ENCODE measurements at regions not wholly inside any gene's neighbourhood (a gene's known extent, or its start where the extent isn't known, plus 50 kb on each side); places are given as distances from the start of the nearest gene placed in this dataset.

DNA sequence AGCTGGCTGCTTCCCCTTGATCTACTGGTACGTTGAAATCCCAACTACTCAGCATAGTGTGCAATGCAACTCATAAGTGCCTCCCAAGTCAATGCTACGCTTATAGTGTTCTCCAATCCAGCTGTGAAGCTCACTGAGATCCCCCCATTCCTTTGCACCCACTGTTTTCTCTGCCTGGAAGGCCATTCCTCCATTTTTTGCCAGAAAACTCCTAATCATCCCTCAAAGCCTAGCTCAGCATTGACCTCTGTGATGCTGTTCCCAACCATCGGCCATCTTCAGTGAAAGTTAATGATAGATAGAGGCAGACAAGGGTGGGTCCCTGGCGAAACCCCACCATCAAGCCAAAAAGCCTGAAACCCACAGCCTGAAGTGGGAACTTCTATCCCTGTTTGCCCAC, 211.0 kb downstream of the ENC1 start:
- Histone ChIP-seq H3K36me3 (ENCODE audit: control insufficient read depth, insufficient read depth, low read length) (no peaks in the 10 kb centered on the region), H3K4me3 (ENCODE audit: insufficient read depth, low read depth, low read length) (no peak overlapping the region), H3K27me3 (ENCODE audit: control insufficient read depth, insufficient read depth, low read length, poor library complexity, severe bottlenecking) (no peaks in the 10 kb centered on the region), H3K4me1 (ENCODE audit: control insufficient read depth, insufficient read depth, low read length) (peaks cover 22% of the 10 kb centered on the region), H3K9me3 (ENCODE audit: control insufficient read depth, low read length) (no peaks in the 10 kb centered on the region), H3K27ac (ENCODE audit: insufficient read depth, low read depth, low read length, poor library complexity, severe bottlenecking) (no peak overlapping the region)
- 69 to 74% methylated on average over 4 of the region's 4 CpGs for WGBS, 2 experiments

DNA sequence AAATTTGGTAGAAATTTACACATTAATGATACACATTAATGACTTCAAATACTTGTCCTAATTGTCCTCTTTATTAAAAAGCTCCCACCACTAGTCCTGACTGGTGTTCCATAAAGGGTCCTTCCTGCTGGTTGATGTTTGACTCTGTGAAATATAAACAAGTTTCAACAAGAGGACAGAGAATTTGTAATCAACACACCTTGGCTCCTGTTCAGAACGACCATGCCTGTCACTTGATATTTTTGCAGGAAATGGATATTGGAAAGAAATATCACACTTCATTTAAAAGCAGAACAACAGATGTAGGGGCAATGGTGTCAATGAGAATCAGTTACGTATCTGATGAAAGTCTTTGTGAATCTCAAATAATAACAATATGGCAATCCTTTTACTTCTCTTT, 211.7 kb downstream of the ENC1 start:
- H3K27ac ChIP-seq (ENCODE audit: insufficient read depth, low read depth, low read length, poor library complexity, severe bottlenecking): no peak overlapping the region
- no peaks in the 10 kb centered on the region for H3K9me3 ChIP-seq (ENCODE audit: control insufficient read depth, low read length)
- no peaks in the 10 kb centered on the region for H3K36me3 ChIP-seq (ENCODE audit: control insufficient read depth, insufficient read depth, low read length)
- no peak overlapping the region for H3K4me3 ChIP-seq (ENCODE audit: insufficient read depth, low read depth, low read length)
- H3K27me3 ChIP-seq (ENCODE audit: control insufficient read depth, insufficient read depth, low read length, poor library complexity, severe bottlenecking): no peaks in the 10 kb centered on the region
- H3K4me1 ChIP-seq (ENCODE audit: control insufficient read depth, insufficient read depth, low read length): peaks cover 17% of the 10 kb centered on the region
- 0 to 50% methylated on average over 1 to 2 of the region's 2 CpGs for WGBS, 2 experiments

DNA sequence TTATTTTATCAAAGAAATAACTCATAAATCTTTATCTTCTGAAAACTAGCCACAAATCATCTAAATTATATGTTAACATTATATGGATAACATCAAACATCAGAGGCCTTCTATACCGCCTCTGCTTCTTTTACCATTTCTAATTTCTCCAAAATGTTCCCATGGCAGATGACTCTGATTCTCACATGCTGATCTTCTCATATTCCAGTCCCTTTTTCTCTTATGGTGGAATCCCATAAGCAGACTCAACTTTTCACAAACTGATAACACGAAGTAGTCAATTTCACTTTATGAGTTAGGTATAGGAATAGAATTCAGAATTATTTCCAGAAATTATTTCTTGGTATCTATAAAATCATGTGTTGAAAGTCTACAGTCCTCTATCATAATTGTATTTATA, 212.3 kb downstream of the ENC1 start:
- WGBS, 2 experiments: 96% methylated on average over 1 of the region's 2 CpGs
- H3K4me3 ChIP-seq (ENCODE audit: insufficient read depth, low read depth, low read length): no peak overlapping the region

DNA sequence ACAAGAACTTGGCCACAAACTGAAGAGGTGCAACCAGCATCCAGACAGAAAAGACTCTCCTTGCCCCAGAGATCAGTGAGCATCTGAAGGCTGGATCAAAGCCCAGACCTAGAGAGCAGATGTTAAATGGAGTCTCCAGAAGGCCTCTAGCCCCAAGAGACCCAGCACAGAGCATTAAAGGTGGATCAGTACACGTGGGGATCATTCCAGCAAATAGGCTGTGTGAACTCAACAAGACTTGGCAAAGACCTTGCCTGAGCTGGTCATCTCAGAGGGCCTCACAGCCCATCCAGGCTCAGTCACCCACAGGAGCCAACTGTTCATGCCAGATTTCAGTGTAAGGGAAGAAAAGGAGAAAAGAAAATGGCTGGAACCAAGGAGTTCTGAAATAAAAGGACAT, 214.0 kb downstream of the ENC1 start:
- H3K4me1 ChIP-seq (ENCODE audit: control insufficient read depth, insufficient read depth, low read length): no peaks in the 10 kb centered on the region
- 92 to 93% methylated on average over 1 of the region's 1 CpG for WGBS, 2 experiments
- no peaks in the 10 kb centered on the region for H3K36me3 ChIP-seq (ENCODE audit: control insufficient read depth, insufficient read depth, low read length)
- H3K4me3 ChIP-seq (ENCODE audit: insufficient read depth, low read depth, low read length): no peak overlapping the region
- no peak overlapping the region for H3K27ac ChIP-seq (ENCODE audit: insufficient read depth, low read depth, low read length, poor library complexity, severe bottlenecking)
- H3K27me3 ChIP-seq (ENCODE audit: control insufficient read depth, insufficient read depth, low read length, poor library complexity, severe bottlenecking): no peaks in the 10 kb centered on the region
- no peaks in the 10 kb centered on the region for H3K9me3 ChIP-seq (ENCODE audit: control insufficient read depth, low read length)

More for the DNA sequence above, 212.3 kb downstream of the ENC1 start:
- peaks cover 11% of the 10 kb centered on the region for H3K4me1 ChIP-seq (ENCODE audit: control insufficient read depth, insufficient read depth, low read length)
- no peak overlapping the region for H3K27ac ChIP-seq (ENCODE audit: insufficient read depth, low read depth, low read length, poor library complexity, severe bottlenecking)
- H3K27me3 ChIP-seq (ENCODE audit: control insufficient read depth, insufficient read depth, low read length, poor library complexity, severe bottlenecking): no peaks in the 10 kb centered on the region
- no peaks in the 10 kb centered on the region for H3K9me3 ChIP-seq (ENCODE audit: control insufficient read depth, low read length)
- H3K36me3 ChIP-seq (ENCODE audit: control insufficient read depth, insufficient read depth, low read length): no peaks in the 10 kb centered on the region

DNA sequence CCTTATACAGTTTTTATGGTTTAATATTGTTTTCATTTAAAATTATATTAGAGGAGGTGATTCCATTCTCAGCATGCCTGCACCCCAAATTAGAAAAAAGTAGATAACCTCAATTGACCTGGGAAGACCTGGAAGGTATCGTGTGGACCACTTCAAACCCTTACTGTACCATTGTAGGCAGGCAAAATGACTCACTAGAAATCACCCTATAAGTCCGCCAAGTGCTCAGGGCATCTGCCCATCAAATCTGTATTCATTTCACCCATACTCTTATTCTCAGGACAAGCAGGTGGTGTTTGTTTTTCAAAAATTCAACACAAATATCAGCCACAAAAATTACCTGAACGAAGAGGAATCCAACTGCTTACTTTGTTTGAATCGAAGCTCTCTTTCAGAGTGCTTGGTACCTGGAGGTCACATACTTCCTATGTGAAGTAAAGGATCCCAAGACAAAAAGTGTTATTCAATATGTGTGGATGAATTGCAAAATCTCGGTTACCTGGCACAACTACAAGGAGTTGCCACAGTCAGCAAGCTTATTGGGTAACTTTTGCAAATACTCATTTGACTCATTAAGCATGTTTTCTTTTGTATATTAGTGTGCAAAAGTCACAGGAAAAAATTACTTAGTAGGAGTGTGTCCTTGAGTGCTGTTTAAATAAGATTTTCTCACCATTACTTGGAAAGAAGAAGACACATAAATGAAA, 216.2 kb downstream of the ENC1 start:
- no peaks in the 10 kb centered on the region for H3K36me3 ChIP-seq (ENCODE audit: control insufficient read depth, insufficient read depth, low read length)
- no peak overlapping the region for H3K27ac ChIP-seq (ENCODE audit: insufficient read depth, low read depth, low read length, poor library complexity, severe bottlenecking)
- H3K9me3 ChIP-seq (ENCODE audit: control insufficient read depth, low read length): no peaks in the 10 kb centered on the region
- H3K4me1 ChIP-seq (ENCODE audit: control insufficient read depth, insufficient read depth, low read length): no peaks in the 10 kb centered on the region
- WGBS, 2 experiments: 92 to 94% methylated on average over 5 of the region's 5 CpGs
- no peaks in the 10 kb centered on the region for H3K27me3 ChIP-seq (ENCODE audit: control insufficient read depth, insufficient read depth, low read length, poor library complexity, severe bottlenecking)
- H3K4me3 ChIP-seq (ENCODE audit: insufficient read depth, low read depth, low read length): no peak overlapping the region

DNA sequence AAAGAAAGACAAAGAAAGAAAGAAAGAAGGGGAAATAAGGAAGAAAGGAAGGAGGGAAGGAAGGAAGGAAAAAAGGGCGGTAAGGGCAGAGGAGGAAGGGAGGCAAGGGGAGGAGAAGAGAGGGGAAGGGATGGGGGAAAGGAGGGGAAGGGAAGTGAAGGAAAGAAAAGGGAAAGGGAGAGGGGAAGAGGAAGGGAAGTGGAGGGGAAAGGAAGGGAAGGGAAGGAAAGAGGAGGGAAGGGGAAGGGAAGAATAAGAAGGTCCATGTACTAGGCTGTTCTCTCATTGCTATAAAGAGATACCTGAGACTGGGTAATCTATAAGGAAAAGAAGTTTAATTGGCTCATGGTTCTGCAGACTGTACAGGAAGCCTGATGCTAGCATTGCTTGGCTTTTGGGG, 217.1 kb downstream of the ENC1 start:
- H3K27ac ChIP-seq (ENCODE audit: insufficient read depth, low read depth, low read length, poor library complexity, severe bottlenecking): no peak overlapping the region
- H3K4me1 ChIP-seq (ENCODE audit: control insufficient read depth, insufficient read depth, low read length): no peaks in the 10 kb centered on the region
- H3K9me3 ChIP-seq (ENCODE audit: control insufficient read depth, low read length): no peaks in the 10 kb centered on the region
- H3K4me3 ChIP-seq (ENCODE audit: insufficient read depth, low read depth, low read length): no peak overlapping the region
- H3K27me3 ChIP-seq (ENCODE audit: control insufficient read depth, insufficient read depth, low read length, poor library complexity, severe bottlenecking): no peaks in the 10 kb centered on the region
- H3K36me3 ChIP-seq (ENCODE audit: control insufficient read depth, insufficient read depth, low read length): no peaks in the 10 kb centered on the region
- 90 to 96% methylated on average over 1 of the region's 1 CpG for WGBS, 2 experiments

DNA sequence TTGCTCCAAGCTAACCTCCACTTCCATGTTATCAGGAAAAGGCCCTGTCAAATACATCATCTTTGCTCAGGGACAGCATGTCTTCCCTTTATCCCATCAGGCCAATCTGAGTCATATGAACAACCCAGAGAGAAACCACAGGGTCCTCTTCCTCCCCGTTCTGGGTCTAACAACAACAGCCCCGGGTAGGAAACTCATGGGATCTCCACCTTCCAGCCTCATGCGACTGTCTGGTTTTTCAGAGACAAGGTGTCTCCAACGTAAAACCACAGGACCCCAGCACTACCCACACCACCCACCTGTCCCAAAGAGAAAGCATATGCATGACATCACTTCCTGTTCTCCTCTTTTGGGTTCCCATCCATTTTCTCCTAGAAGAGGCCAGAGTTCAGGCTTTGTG, 217.9 kb downstream of the ENC1 start:
- Histone ChIP-seq H3K27ac (ENCODE audit: insufficient read depth, low read depth, low read length, poor library complexity, severe bottlenecking) (no peak overlapping the region), H3K9me3 (ENCODE audit: control insufficient read depth, low read length) (no peaks in the 10 kb centered on the region), H3K4me1 (ENCODE audit: control insufficient read depth, insufficient read depth, low read length) (no peaks in the 10 kb centered on the region), H3K27me3 (ENCODE audit: control insufficient read depth, insufficient read depth, low read length, poor library complexity, severe bottlenecking) (no peaks in the 10 kb centered on the region), H3K4me3 (ENCODE audit: insufficient read depth, low read depth, low read length) (no peak overlapping the region), H3K36me3 (ENCODE audit: control insufficient read depth, insufficient read depth, low read length) (no peaks in the 10 kb centered on the region)
- 92 to 93% methylated on average over 4 of the region's 4 CpGs for WGBS, 2 experiments

DNA sequence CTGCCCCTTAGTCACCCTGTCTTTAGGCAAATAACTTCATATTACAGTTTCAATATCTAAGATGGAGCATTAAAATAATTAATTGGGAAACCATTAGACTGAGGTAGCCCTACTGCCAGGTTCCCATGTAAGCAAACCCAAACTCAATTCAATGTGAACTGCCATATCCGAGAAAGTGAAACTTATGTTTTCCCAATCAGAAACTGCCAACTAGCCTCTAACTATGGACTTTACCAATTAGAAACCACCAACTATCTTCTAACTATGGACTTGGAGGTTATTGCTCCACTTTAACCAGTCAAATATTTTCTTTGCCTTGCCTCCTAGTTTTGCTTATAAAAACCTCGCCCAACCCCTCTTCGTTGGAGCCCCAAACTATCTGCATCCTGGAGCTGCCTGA, 218.5 kb downstream of the ENC1 start:
- no peak overlapping the region for H3K27ac ChIP-seq (ENCODE audit: insufficient read depth, low read depth, low read length, poor library complexity, severe bottlenecking)
- no peak overlapping the region for H3K4me3 ChIP-seq (ENCODE audit: insufficient read depth, low read depth, low read length)
- no peaks in the 10 kb centered on the region for H3K27me3 ChIP-seq (ENCODE audit: control insufficient read depth, insufficient read depth, low read length, poor library complexity, severe bottlenecking)
- 88 to 98% methylated on average over 3 of the region's 3 CpGs for WGBS, 2 experiments
- no peaks in the 10 kb centered on the region for H3K9me3 ChIP-seq (ENCODE audit: control insufficient read depth, low read length)
- H3K4me1 ChIP-seq (ENCODE audit: control insufficient read depth, insufficient read depth, low read length): no peaks in the 10 kb centered on the region
- H3K36me3 ChIP-seq (ENCODE audit: control insufficient read depth, insufficient read depth, low read length): no peaks in the 10 kb centered on the region

DNA sequence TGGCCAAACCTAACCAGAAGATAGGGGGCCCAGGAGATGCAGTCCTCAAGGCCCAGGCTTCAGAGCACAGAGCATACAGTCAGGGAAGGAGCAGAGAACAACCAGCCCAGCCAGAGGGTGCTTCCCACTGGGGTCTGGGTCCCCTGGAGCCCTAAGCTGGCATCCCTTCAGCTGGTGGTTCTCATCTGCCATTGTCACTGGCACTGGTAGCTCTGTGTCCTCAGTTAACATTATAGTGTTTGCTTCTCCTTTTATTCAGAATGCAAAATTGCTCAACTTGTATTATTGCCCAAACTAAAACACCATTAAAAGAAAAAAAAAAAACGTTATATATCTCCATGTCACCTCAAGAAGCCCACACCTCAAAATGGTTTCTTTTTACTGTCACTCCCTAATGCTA, 219.2 kb downstream of the ENC1 start:
- Histone ChIP-seq H3K27me3 (ENCODE audit: control insufficient read depth, insufficient read depth, low read length, poor library complexity, severe bottlenecking) (no peaks in the 10 kb centered on the region), H3K27ac (ENCODE audit: insufficient read depth, low read depth, low read length, poor library complexity, severe bottlenecking) (no peak overlapping the region), H3K36me3 (ENCODE audit: control insufficient read depth, insufficient read depth, low read length) (no peaks in the 10 kb centered on the region), H3K9me3 (ENCODE audit: control insufficient read depth, low read length) (no peaks in the 10 kb centered on the region), H3K4me1 (ENCODE audit: control insufficient read depth, insufficient read depth, low read length) (no peaks in the 10 kb centered on the region), H3K4me3 (ENCODE audit: insufficient read depth, low read depth, low read length) (no peak overlapping the region)
- 85% methylated on average over 1 of the region's 1 CpG for WGBS, 2 experiments

DNA sequence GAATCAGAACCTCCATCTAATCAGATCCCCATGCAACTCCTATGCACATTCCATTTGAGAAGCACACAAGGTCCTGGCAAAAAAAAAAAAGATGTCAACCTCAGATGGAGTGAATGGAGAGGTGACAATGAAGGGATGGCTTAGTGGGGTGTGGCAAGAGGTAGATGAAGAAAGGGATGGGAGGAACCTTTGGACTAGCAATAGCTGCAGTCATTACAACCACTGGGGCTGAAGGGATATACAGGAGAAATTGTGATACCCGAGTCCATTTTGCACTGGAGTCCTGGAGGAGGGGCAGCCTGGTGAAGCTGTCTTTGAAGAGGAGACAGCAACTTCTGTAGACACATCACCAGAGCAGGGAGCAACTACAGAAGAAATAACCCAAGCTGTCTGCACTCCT, 219.6 kb downstream of the ENC1 start:
- WGBS, 2 experiments: 90 to 94% methylated on average over 1 of the region's 1 CpG
- H3K27ac ChIP-seq (ENCODE audit: insufficient read depth, low read depth, low read length, poor library complexity, severe bottlenecking): no peak overlapping the region
- H3K9me3 ChIP-seq (ENCODE audit: control insufficient read depth, low read length): no peaks in the 10 kb centered on the region
- H3K27me3 ChIP-seq (ENCODE audit: control insufficient read depth, insufficient read depth, low read length, poor library complexity, severe bottlenecking): no peaks in the 10 kb centered on the region
- no peaks in the 10 kb centered on the region for H3K36me3 ChIP-seq (ENCODE audit: control insufficient read depth, insufficient read depth, low read length)
- no peaks in the 10 kb centered on the region for H3K4me1 ChIP-seq (ENCODE audit: control insufficient read depth, insufficient read depth, low read length)
- H3K4me3 ChIP-seq (ENCODE audit: insufficient read depth, low read depth, low read length): no peak overlapping the region

DNA sequence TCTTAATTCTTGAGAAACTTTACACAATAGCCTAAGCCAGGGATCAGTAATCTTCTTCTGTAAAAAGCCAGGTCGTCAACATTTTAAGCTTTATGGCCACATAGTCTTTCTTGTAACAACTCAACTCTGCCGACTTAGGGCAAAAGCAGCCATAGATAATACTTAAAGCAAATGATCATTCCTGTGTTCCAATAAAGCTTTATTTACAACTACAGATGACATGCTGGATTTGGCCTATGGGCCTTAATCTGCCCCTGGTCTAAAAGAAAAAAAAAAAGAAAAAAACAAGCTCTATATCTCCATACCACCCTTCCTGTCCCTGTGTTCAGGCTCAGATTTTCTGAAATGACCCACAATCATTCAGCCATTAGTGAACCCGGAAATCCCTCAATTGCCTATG, 220.3 kb downstream of the ENC1 start:
- Histone ChIP-seq H3K27me3 (ENCODE audit: control insufficient read depth, insufficient read depth, low read length, poor library complexity, severe bottlenecking) (no peaks in the 10 kb centered on the region), H3K9me3 (ENCODE audit: control insufficient read depth, low read length) (no peaks in the 10 kb centered on the region), H3K4me1 (ENCODE audit: control insufficient read depth, insufficient read depth, low read length) (peaks cover 5% of the 10 kb centered on the region), H3K4me3 (ENCODE audit: insufficient read depth, low read depth, low read length) (no peak overlapping the region), H3K27ac (ENCODE audit: insufficient read depth, low read depth, low read length, poor library complexity, severe bottlenecking) (no peak overlapping the region), H3K36me3 (ENCODE audit: control insufficient read depth, insufficient read depth, low read length) (no peaks in the 10 kb centered on the region)
- WGBS, 2 experiments: 69 to 79% methylated on average over 3 of the region's 3 CpGs

Measured in ectodermal cell (in vitro differentiated cells).